ENCODE measurements at regions not wholly inside any gene's neighbourhood (a gene's known extent, or its start where the extent isn't known, plus 50 kb on each side); places are given as distances from the start of the nearest gene placed in this dataset.

- TF ChIP-seq CTCF (IDR thresholded peaks at IDR 0.05; ENCODE audit: low read depth, low read length, poor library complexity, severe bottlenecking) (no peak), EZH2phosphoT487 (IDR thresholded peaks at IDR 0.05; ENCODE audit: borderline replicate concordance, low read length) (no peak)
These were observed 60.2 kb upstream of the LCTL start for GRCh38 chr15:66625974-66626373.
